NCI-H2081 treated with DMSO at 0.1 percent for 48 hours (cell line): ENCODE measurements at regions not wholly inside any gene's neighbourhood (a gene's known extent, or its start where the extent isn't known, plus 50 kb on each side); places are given as distances from the start of the nearest gene placed in this dataset.
"Not testable (repeated sequence)": the region's sequence is repeated elsewhere in the genome, so short reads cannot be mapped to it uniquely, and the experiment has no call there.

Source experiments
- DNase-seq: peaks from one replicate; lab custom pipeline; 2025; lab: John Stamatoyannopoulos, UW

DNA sequence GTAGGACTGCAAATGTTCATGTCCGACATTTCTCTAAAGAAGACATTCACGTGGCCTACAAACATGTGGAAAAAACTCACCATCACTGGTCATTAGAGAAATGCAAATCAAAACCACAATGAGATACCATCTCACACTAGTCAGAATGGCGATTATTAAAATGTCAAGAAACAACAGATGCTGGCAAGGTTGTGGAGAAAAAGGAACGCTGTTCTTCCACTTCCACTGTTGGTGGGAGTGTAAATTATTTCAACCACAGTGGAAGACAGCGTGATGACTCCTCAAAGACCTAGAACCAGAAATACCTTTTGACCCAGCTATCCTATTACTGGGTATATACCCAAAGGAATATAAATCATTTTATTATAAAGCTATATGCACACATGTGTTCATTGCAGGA lies 253.9 kb upstream of the UBASH3B start:
- DNase-seq = not testable (repeated sequence)

GRCh38 chr11:122399375-122399774 lies 256.1 kb upstream of the UBASH3B start:
- DNase-seq = no peak

DNA sequence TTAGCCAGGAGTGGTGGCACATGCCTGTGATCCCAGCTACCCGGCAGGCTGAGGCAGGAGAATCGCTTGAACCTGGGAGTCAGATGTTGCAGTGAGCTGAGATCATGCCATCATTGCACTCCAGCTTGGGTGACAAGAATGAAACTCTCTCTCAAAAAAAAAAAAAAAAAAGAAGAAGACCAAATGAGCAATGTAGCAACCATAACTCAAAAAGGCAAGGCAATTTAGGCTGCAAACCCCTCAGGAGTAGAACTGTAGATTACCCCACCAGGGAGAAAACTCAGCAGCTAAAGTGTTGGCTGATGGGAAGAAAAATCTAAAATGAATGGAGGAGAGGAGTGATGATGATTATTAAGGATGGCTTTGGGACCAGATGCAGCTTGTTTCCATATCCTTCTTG lies 256.7 kb upstream of the UBASH3B start:
- DNase-seq = no peak

GRCh38 chr11:122398167-122398566 lies 257.4 kb upstream of the UBASH3B start:
- no peak for DNase-seq

GRCh38 chr11:122395282-122395681 lies 260.2 kb upstream of the UBASH3B start:
- no peak for DNase-seq

DNA sequence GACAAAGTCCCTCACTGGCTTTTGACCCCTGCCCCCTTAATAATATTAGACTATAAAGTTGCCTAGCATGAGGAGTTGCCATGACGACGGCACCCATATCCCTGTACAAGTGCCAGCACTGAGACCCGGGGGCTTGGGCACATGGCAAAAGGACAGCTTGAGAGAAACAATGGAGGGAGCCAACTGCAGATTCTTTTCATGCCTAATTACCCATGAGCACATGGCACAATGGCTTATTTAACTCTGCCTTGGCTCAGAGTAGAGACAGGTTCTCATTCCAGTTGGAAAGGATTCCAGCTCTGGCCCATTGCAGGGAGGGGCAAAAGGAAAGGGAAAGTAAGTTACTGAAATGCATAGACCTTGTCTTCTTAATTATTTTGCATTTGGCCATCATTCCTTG lies 261.2 kb upstream of the UBASH3B start:
- no peak for DNase-seq

DNA sequence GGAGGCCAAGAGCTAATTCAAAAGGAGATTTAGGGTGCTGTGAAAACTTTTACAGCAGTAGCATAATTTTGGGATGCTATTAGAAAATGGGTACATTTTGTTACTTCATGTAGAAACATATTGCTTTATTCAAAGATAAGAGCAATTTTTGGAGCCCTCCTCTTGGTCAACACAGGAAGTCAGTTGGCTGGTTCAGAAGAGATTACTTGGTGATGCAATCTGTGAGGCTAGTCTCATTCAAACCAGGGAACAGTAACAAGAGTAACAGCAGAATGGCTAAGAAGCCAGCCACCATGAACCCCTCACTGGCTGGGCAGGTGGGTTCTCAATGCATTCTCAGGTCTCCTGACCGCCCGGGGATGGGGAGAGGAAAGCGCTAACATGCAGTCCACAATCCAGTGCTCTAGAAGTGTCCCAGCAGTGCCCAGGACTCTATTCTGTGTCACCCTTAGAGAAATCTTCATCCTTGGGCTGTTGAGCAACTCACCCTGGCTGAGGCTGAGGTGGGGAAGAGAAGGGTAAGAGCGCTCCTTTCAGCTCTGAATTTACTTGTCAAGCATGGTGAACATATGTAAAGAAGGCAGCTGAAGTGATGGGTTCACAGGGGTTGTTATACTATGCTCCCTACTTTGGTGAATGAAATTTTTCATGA lies 262.2 kb upstream of the UBASH3B start:
- DNase-seq = no peak

DNA sequence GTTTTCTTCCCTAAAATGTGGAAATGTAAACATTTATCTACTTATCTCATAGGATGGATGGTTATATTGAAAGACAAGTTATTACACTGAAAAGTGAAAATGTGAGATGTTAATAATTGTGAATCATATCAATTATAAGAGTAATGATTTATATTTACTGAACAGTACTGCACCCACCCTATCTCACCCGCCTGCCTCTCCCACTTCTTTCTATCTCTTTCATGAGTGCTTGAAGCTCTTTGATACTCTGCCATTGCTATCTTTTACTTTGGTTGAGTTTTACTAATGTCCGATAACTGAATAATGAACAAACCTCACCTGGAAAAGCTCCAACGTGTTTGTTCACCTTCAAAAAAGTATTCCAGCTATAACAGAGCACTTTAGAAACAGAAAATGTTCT lies 263.0 kb upstream of the UBASH3B start:
- DNase-seq = no peak

DNA sequence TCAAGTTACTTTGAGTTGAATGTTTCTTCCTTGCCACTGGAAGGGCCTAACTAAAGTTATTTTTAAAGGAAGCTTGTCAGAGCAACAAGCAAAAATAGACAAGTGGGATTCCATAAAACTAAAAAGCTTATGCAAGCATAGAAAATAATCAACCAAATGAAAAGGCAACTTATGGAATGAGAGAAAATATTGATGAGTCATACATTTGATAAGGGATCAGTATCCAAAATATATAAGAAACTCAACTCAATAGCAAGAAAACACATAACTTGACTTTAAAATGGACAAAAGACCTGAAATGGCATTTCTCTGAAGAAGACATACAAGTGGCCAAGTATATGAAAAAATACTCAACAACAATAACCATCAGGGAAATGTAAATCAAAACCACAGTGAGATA lies 264.5 kb upstream of the UBASH3B start:
- no peak for DNase-seq

GRCh38 chr11:122383186-122383585 lies 267.2 kb upstream of the BLID start:
- DNase-seq = no peak

GRCh38 chr11:122375687-122376399 lies 259.8 kb upstream of the BLID start:
- no peak for DNase-seq

DNA sequence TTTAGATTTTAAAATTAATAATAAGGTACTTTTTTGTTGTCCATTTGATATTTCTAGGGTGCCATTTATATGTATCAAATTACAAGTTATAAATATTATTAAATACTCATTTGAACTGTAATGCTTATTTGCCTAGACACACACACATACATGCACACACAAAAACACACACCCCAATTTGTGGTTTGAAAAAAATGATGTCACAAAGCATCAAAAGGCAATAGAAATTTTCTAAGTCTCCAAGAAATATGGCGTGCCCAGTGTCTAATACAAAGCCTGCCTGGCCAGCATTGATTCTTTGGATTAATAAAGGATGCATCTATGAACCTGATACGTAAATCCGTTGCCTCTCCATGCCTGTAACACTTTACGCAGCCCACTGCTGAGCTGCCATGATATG lies 252.8 kb upstream of the BLID start:
- no peak for DNase-seq

DNA sequence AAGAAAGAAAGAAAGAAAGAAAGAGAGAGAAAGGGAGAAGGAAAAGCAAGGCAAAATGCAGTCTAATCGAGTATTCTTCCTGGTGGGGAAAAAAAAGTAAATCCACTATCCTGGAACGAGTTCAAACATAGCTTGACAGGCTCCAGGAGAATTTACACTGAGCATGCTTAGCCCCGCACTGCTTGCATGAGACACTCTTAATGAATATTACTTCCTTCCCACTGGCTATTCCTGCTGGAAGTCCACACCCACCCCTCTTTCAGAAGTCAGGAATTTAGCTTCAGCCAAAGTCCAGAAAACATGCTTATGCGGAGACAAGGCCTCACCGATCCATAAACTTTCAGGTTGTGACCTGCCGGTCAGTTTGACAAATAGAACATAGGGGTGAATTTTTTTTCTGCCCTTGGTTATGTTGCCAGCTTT lies 251.8 kb upstream of the BLID start:
- no peak for DNase-seq

GRCh38 chr11:122365610-122366360 lies 249.8 kb upstream of the BLID start:
- DNase-seq = no peak

- no peak for DNase-seq
Measured at GRCh38 chr11:122363296-122363695, 247.3 kb upstream of the BLID start.

- no peak for DNase-seq
Measured at GRCh38 chr11:122362381-122362780, 246.4 kb upstream of the BLID start.

GRCh38 chr11:122360875-122361274 lies 244.9 kb upstream of the BLID start:
- no peak for DNase-seq

DNA sequence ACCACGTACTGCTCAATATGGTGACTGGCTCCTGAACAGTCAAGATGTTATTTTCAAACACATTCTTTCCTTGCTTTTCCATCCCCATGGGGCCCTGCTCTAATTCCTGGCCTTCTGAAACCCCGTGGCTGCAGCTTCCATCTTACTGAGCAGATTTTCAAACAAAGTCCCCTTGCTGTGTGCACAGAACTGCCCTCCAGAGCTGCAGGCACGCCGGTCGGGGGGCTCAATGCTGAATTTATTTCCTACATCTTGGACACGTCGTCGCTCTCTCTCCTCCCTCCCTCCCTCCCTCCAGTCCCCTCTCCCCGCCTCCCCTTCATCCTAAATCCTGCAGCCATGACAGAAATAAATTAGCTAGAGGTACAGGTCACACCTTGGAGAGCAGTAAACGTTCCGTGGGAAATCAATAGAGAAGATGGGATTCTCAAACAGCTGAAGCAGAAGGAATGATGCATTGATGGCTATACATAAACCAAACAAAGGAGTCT lies 243.1 kb upstream of the BLID start:
- DNase-seq = no peak

- no peak for DNase-seq
Measured at GRCh38 chr11:122358292-122358691, 242.3 kb upstream of the BLID start.

DNA sequence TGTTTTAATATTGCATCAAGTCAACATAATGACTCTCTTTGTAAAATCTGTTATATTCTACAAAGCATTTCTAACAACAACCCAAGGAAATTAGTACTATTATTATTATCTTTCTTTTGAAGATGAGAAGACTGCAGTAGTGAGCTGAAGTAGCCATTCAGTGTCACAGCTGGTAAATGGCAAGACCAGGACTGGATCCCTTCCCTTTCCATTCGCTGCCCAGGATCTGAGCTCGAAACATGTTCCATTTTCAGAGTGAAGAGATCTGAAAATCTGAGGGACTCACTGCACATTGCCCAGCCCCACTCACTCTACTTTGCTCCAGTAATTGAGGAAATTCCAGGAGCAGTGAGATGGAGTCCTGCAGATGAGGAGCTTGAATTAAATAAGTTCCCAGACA lies 240.0 kb upstream of the BLID start:
- DNase-seq = no peak

- no peak for DNase-seq
Measured at GRCh38 chr11:122354025-122354697, 238.1 kb upstream of the BLID start.

DNA sequence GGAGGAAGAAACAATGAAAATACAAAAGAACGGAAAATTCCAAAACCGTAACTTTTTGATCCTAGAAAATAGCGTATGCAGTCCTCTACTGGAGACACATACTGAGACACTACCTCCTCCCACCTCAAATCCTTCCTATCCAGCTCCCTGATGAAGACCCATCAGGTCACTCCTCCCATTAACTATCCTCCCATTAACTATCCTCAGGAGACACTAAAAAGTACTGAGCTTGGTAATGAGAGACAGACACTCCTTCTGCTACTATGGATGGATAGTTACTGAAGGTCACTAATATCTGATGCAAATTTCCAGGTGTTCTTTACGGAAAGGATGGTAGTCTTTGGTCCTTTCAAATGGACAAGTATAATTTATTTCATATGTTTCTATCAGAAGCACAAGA lies 237.5 kb upstream of the BLID start:
- DNase-seq = no peak
